K562 (cell line): ENCODE measurements at regions not wholly inside any gene's neighbourhood (a gene's known extent, or its start where the extent isn't known, plus 50 kb on each side); places are given as distances from the start of the nearest gene placed in this dataset.

Experiments used
- CEBPB ChIP-seq: fragments of 450-650 bp; IDR thresholded peaks from 2 replicates; pipeline ENCODE4 v1.6.1; 2016; ENCODE audit warnings: missing genetic modification characterization, missing compliant biosample characterization
- CHD1 ChIP-seq: fragments of 200-600 bp; sonication (generic); IDR thresholded peaks from one replicate; pipeline ENCODE4 v1.6.1; 2012; ENCODE audit warnings: mild to moderate bottlenecking, moderate library complexity, low read length, inconsistent platforms
- GATA2 ChIP-seq: sonication (generic); formaldehyde crosslinking; IDR thresholded peaks from 2 replicates; pipeline ENCODE4 v1.4.0; 2020; ENCODE audit warnings: mild to moderate bottlenecking, missing genetic modification reagents
- JUN ChIP-seq, 2 experiments: sonication (generic) in 1 of 2; formaldehyde crosslinking in 1 of 2; IDR thresholded peaks; 2 replicates each; pipeline versions ENCODE4 v1.6.1 to v1.8.0; 2012 to 2022; ENCODE audit warnings: borderline replicate concordance in 2 of 2, mild to moderate bottlenecking in 2 of 2, improper control_type of control experiment in 1 of 2, low read depth in 1 of 2, low read length in 1 of 2, missing genetic modification reagents in 1 of 2
- KDM1A ChIP-seq, 2 experiments: fragments of 450-650 bp; IDR thresholded peaks; 2 replicates each; pipeline ENCODE4 v1.6.1; 2016; ENCODE audit warnings: mild to moderate bottlenecking in 2 of 2
- KLF10 ChIP-seq: fragments of 250-450 bp; sonication (Bioruptor Pico); IDR thresholded peaks from 2 replicates; pipeline ENCODE4 v1.6.1; 2021; ENCODE audit warnings: matching md5 sums
- L3MBTL2 ChIP-seq: fragments of 450-650 bp; IDR thresholded peaks from 2 replicates; pipeline ENCODE4 v1.6.1; 2016; ENCODE audit warnings: mild to moderate bottlenecking, moderate library complexity
- LCOR ChIP-seq: sonication (generic); formaldehyde crosslinking; IDR thresholded peaks from 2 replicates; pipeline ENCODE4 v1.8.0; 2022; ENCODE audit warnings: mild to moderate bottlenecking, missing genetic modification reagents
- MTA1 ChIP-seq: fragments of 450-650 bp; IDR thresholded peaks from 2 replicates; pipeline ENCODE4 v1.6.1; 2017; ENCODE audit warnings: borderline replicate concordance
- RFX7 ChIP-seq: fragments of 250-450 bp; sonication (Bioruptor Pico); IDR thresholded peaks from 2 replicates; pipeline ENCODE4 v1.5.1; 2021; ENCODE audit warnings: mild to moderate bottlenecking
- SIN3A ChIP-seq, 2 experiments: fragments of 150-350 bp in 1 of 2; IDR thresholded peaks; 2 replicates each; pipeline ENCODE4 v1.6.1; 2011 to 2016; ENCODE audit warnings: borderline replicate concordance in 2 of 2, low read depth in 2 of 2, low read length in 2 of 2, mild to moderate bottlenecking in 2 of 2, moderate library complexity in 2 of 2; ENCODE audit not compliant: control insufficient read depth in 1 of 2
- TBL1XR1 ChIP-seq, 2 experiments: IDR thresholded peaks; 2 replicates each; pipeline ENCODE4 v1.6.1; 2012; ENCODE audit warnings: improper control_type of control experiment in 2 of 2, low read length in 2 of 2, mild to moderate bottlenecking in 1 of 2
- UBTF ChIP-seq, 2 experiments: IDR thresholded peaks; 2 replicates each; pipeline ENCODE4 v1.6.1; 2012; ENCODE audit warnings: improper control_type of control experiment in 2 of 2, low read depth in 2 of 2, low read length in 2 of 2, borderline replicate concordance in 1 of 2
- ZNF12 ChIP-seq: sonication (generic); formaldehyde crosslinking; IDR thresholded peaks from 2 replicates; pipeline ENCODE4 v1.4.0; 2020; ENCODE audit warnings: mild to moderate bottlenecking, missing genetic modification reagents
- ZNF133 ChIP-seq: fragments of 250-450 bp; sonication (Bioruptor Pico); IDR thresholded peaks from 2 replicates; pipeline ENCODE4 v1.4.0; 2020; ENCODE audit warnings: mild to moderate bottlenecking
- ZNF224 ChIP-seq: sonication (generic); formaldehyde crosslinking; IDR thresholded peaks from 2 replicates; pipeline ENCODE4 v1.8.0; 2022; ENCODE audit warnings: mild to moderate bottlenecking, missing genetic modification reagents
- ZNF232 ChIP-seq: sonication (generic); formaldehyde crosslinking; IDR thresholded peaks from 2 replicates; pipeline ENCODE4 v1.8.0; 2022; ENCODE audit warnings: mild to moderate bottlenecking, missing genetic modification reagents
- ZNF507 ChIP-seq: conservative IDR thresholded peaks from 2 replicates; pipeline ENCODE4 v1.6.1; 2017; ENCODE audit warnings: missing genetic modification characterization, missing compliant biosample characterization
- ZNF668 ChIP-seq: fragments of 250-450 bp; sonication (Bioruptor Pico); IDR thresholded peaks from 2 replicates; pipeline ENCODE4 v1.8.0; 2022; ENCODE audit warnings: mild to moderate bottlenecking, inconsistent platforms
- TF ChIP-seq, protein P1 (sequence below), 2 experiments: IDR thresholded peaks; 2 replicates each; pipeline ENCODE4 v1.6.1; 2011; ENCODE audit warnings: borderline replicate concordance in 1 of 2, control low read depth in 1 of 2, low read depth in 1 of 2, low read length in 1 of 2, mild to moderate bottlenecking in 1 of 2, mixed read lengths in 1 of 2, moderate library complexity in 1 of 2; ENCODE audit not compliant: insufficient read depth in 1 of 2, insufficient read length in 1 of 2, poor library complexity in 1 of 2, severe bottlenecking in 1 of 2; ENCODE audit errors: extremely low read depth in 1 of 2
- TF ChIP-seq, protein P2 (sequence below): sonication (generic); formaldehyde crosslinking; IDR thresholded peaks from 2 replicates; pipeline ENCODE4 v1.4.0; 2020; ENCODE audit warnings: mild to moderate bottlenecking, missing genetic modification reagents

DNA sequence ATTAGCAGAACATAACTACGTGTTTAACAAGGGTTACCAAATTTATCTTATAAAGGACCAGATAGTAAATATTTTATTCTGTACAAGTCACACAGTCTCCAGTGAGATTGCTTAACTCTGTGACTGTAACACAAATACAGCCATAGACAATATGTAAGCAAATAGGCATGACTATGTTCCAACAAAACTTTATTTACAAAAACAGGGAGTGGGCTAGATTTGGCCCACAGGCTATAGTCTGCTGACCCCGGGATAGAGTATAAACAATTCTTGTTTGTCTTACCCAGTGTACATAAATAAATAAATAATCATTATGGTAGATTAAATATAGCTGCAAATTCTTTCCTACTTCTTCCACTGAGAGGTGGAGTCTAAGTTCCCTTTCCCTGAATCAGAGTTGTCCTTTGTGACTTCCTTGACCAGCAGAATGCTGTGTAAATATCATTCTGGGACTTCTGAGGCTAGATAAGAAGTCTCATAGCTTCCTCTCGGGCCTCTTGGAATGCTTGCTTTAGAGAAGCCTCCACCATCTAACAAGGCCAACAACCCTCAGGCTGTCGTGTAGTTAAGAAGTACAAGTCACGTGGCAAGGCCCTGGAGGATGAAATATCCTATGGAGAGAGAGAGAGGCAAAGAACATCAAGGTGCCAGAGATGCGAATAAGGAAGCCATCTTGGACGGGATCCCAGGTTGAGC is 59.1 kb upstream of the TMEM244 start (continued):
- no peak for TF ChIP-seq ZNF224 (CRISPR knock-in tag)
- no peak for TF ChIP-seq MTA1
- TF ChIP-seq, protein P1, sequence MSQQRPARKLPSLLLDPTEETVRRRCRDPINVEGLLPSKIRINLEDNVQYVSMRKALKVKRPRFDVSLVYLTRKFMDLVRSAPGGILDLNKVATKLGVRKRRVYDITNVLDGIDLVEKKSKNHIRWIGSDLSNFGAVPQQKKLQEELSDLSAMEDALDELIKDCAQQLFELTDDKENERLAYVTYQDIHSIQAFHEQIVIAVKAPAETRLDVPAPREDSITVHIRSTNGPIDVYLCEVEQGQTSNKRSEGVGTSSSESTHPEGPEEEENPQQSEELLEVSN (IDR thresholded peaks at IDR 0.05; ENCODE audit: borderline replicate concordance in 1 of 2, extremely low read depth in 1 of 2, insufficient read depth in 1 of 2, insufficient read length in 1 of 2, low read depth in 1 of 2, low read length in 1 of 2, poor library complexity in 1 of 2, severe bottlenecking in 1 of 2) = peak in 1 of 2 experiments; percentile 26
- no peak for TF ChIP-seq UBTF (IDR thresholded peaks at IDR 0.05; ENCODE audit: borderline replicate concordance in 1 of 2, low read depth in 2 of 2, low read length in 2 of 2)
- TF ChIP-seq ZNF668 (CRISPR knock-in tag) = no peak
- no peak for TF ChIP-seq ZNF12
- no peak for TF ChIP-seq JUN (IDR thresholded peaks at IDR 0.05; ENCODE audit: borderline replicate concordance, low read depth, low read length)
- no peak for TF ChIP-seq JUN (CRISPR knock-in tag; IDR thresholded peaks at IDR 0.05; ENCODE audit: borderline replicate concordance)
- TF ChIP-seq L3MBTL2 = 0 out of 2 replicates have a peak, but pooled peaks have one; percentile 19
- TF ChIP-seq, protein P2, sequence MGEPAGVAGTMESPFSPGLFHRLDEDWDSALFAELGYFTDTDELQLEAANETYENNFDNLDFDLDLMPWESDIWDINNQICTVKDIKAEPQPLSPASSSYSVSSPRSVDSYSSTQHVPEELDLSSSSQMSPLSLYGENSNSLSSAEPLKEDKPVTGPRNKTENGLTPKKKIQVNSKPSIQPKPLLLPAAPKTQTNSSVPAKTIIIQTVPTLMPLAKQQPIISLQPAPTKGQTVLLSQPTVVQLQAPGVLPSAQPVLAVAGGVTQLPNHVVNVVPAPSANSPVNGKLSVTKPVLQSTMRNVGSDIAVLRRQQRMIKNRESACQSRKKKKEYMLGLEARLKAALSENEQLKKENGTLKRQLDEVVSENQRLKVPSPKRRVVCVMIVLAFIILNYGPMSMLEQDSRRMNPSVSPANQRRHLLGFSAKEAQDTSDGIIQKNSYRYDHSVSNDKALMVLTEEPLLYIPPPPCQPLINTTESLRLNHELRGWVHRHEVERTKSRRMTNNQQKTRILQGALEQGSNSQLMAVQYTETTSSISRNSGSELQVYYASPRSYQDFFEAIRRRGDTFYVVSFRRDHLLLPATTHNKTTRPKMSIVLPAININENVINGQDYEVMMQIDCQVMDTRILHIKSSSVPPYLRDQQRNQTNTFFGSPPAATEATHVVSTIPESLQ (CRISPR knock-in tag) = no peak
- no peak for TF ChIP-seq RFX7 (CRISPR knock-in tag)
- TF ChIP-seq KDM1A (IDR thresholded peaks at IDR 0.05) = 0 out of 4 replicates have a peak, but pooled peaks of 1 of the 2 experiments have one; percentile 33
- TF ChIP-seq KLF10 (CRISPR knock-in tag) = no peak
- TF ChIP-seq ZNF507 (tag) = no peak
- no peak for TF ChIP-seq ZNF133 (CRISPR knock-in tag)
- no peak for TF ChIP-seq SIN3A (IDR thresholded peaks at IDR 0.05; ENCODE audit: borderline replicate concordance in 2 of 2, control insufficient read depth in 1 of 2, low read depth in 2 of 2, low read length in 2 of 2)
- TF ChIP-seq LCOR (CRISPR knock-in tag) = no peak
- no peak for TF ChIP-seq GATA2
- TF ChIP-seq CEBPB (tag) = no peak
- TF ChIP-seq CHD1 = no peak
- no peak for TF ChIP-seq ZNF232
- peak in 1 of 2 experiments; percentile 12; a peak in 1 of 4 replicates for TF ChIP-seq TBL1XR1 (IDR thresholded peaks at IDR 0.05; ENCODE audit: low read length in 2 of 2)
